Stimulated activated CD8-positive, alpha-beta memory T cell treated with anti-CD3 and anti-CD28 coated beads, Interleukin-15, amount 100 ng/mL, for 24 hours (primary cell): ENCODE measurements at regions not wholly inside any gene's neighbourhood (a gene's known extent, or its start where the extent isn't known, plus 50 kb on each side); places are given as distances from the start of the nearest gene placed in this dataset.

Experiments
- DNase-seq: peaks from one replicate; pipeline ENCODE4 v3.0.0-alpha.2; 2020; ENCODE audit warnings: low read depth

DNA sequence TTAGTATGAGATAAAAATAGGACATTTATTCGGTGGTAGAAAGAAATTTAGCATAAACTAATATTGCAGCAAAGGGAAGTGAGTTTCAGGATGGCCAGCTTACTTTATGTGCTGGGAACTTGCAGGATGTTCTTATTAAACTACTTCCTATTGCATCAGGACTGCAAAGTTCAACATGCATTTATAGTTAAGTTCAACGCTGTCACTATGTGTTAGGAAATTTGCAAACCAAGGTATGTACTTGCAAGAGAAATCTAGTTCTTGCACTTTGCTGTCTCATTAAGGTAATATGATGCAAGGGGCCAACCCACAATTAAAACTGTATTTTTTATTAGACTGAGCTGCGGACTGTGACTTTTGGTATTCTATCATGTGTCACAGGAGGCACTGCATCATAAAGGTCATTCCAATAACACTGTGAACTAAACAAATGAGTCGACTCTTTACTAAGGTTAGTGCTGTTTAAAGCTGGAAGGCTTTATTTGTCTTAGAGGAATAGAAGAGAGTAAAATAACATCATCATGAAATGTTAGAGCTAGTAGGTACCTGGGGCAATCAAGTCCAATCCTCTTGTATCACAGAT, 1525.7 kb upstream of the TENM3 start:
- no peak for DNase-seq

DNA sequence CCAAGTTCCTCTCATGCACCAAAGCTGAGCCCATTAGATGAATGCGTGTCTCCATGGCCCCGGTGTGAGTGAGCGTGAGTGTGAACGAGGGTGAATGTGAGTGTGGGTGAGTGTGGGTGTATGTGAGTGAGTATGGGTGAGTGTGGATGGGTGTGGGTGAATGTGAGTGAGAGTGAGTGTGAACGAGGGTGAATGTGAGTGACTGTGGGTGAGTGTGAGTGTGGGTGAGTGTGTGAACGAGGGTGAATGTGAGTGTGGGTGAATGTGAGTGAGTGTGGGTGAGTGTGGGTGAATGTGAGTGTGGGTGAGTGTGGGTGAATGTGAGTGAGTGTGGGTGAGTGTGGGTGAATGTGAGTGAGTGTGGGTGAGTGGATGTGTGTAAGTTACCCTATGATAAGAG, 1521.8 kb upstream of the TENM3 start:
- DNase-seq, result no peak

DNA sequence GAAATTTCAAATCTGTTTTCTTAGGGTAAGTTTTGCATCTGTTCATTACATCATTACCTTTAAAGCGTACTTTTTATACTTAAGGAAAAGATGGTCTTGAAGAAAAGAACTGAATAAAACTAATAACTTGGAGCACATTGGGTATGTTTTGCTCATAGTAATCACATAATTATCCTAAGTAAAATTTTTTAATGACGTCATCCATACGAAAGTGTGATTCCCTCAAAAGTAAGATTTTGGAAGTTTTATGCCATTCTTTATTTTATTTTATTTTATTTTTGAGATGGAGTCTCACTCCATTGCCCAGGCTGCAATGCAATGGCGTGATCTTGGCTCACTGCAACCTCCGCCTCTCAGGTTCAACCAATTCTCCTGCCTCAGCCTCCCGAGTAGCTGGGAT, 1516.6 kb upstream of the TENM3 start:
- no peak for DNase-seq

DNA sequence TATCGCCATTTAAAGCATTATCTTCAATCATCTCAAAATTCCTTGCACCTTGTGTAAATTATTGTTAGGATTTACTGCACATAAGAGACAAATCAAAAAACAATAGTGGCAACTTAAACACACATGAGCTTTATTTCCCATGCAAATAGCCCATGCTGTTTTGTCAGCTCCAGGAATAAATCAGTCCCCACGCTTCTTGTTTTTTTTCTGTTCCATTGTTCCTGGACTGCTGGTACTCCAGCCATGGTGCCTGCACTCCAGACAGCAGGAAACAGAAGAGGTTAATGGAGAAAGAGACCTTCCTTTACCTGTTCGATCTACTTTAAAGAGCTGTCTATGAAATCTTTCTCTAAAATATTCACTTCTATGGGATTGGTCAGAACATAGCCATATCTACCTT, 1515.7 kb upstream of the TENM3 start:
- DNase-seq, result no peak

DNA sequence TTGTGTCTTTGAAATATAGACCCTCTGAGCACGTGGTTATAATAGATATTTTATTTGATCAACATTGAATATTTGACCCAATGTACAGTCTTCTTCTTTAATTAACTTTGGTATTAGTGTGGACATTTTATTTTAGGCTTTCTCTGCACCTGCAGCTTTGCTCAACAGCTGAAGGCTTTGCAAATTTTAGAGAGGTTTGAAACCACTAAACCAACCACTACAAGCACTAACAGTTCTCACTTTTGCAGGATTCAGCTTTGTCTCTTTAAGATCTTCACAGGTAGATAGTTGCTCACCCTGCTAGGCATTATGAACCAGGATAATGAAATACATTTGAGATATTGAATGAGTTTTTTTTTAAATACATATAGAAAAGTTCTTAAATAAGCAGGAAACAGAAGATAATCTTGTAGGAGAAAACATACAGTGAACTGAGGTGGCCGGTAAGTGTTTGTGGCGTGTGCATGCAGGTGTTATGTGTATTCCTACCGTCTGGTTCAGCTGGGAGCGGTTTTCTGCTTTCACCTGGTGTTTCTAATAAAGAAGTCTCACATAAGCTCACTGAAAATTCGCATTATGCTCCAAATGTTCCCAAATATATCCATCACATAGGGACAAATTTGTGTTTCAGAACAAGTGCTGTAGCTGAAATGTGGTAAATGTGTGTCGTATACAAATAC, 1508.3 kb upstream of the TENM3 start:
- no peak for DNase-seq

DNA sequence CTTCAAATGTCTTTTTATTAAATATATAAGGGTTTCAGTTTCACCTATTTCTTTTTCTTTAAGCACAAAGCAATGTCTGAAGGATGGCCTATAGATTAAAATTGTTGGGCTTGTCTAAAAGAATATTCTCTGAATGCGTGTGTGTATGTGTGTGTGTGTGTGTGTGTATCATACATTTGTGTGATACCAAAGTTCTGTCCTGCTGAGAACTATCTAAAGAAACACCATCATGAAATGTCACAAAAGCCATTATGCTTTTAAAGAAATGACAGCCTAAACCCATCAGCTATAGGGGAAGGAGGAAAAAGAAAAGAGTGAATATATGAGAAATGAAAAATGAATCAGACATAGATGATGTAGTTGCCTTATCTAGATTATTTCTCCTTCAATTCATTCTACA, 1501.5 kb upstream of the TENM3 start:
- no peak for DNase-seq

DNA sequence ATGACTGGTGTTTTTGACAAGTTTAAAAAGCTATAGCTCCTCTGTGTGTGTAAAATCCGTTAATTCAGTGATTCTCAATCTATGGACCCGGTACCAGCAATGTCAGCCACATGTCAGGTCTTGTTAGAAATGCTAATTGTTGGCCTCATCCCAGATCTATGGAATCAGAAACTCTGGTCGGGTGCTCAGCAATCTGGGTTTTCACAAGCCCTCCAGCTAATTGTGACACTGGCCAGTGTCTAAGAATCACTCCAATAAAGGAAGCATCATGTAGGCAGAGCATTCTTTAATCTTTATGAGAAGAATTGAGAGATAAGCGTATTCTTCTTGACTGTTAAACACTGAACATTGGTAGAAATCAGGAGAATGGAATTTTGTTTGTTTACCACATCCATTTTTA, 1498.2 kb upstream of the TENM3 start:
- no peak for DNase-seq

DNA sequence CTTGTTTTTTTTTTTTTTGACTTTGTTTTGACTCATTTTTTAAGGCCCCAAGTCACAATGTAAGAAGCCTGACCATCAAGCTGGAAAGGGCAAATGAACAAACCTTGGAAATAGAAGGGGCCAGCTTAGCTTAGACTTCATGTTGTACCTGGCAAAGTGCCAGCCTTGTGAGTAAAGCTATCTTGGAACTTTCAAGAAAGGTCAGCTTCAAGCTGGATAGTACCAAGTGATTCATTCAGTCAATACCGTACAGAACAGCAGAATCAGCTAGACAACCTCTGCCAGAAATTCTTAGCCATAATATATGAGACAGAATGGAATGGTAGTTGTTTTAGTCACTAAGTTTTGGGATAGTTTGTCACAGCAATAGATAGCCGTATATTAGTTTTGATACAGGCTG, 1492.2 kb upstream of the TENM3 start:
- no peak for DNase-seq

DNA sequence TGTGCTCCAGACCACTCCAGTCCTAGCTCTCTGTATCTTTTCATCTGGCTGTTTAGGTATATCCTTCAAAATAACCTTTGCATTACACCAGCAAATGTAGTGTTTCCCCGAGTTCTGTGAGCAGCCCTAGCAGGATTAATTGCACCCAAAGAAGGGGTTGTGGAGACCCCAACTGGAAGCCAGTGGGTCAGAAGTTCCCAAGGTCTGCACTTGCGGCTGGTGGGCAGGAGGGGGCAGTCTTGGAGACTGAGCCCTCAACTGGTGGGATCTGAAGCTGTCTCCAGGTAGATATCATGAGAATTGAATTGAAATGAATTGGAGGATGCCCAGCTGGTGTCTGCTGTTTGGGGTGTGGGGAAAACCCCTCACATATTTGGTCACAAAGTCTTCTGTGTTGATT, 1485.3 kb upstream of the TENM3 start:
- no peak for DNase-seq

DNA sequence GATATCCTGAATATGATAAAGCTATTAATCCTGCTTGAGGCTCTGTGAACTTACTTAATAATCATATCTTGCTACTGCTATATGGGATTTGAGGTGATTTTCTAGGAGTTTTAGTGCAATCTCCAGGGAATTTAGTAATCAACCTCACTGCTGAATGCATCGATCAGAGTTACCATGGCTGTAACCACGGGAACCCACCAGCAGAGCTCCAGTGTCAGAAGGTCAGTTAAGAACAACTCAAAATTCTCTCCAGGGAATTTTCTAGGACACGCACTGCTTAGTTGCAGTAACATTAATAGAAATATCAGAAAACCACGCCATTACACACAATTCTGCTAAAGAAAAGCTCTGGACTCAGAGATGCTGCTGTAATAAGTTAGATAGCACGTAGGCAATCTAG, 1477.2 kb upstream of the TENM3 start:
- no peak for DNase-seq

DNA sequence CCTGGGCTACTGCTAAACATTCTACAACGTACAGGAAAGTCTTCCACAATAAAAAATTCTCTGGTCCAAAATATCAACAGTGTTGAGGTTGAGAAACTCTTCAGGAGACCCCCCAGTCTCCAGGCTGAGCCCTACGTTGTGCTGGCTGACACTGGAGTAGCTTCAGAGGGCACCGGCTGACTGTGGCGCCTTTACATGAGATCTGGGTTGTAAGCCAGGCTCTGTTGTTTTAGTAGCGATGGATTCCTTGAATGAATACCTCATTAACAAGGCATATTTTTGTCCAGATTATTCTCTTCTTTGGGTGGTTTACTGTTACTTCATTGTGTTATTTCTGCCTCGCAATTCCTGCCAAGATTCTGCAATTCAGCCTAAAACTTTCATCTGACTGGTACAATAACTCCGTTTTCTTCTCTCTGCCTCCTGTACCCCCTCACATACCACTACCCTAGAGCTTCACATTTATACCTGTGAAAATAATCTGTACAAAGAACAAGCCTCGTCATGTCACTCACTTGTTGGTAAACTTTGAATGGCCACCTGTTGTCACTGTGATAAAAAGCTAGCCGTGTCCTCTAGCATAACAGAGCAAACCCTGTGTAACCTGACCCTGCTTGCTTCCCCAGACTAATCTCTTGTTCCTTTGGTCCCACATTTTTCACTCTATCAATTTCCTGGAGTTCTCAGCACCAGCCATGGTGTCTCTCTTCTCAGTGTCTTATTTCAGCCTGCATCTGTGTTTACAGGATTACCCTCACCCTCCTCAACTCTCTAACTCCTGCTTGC, 1476.1 kb upstream of the TENM3 start:
- DNase-seq, result no peak

DNA sequence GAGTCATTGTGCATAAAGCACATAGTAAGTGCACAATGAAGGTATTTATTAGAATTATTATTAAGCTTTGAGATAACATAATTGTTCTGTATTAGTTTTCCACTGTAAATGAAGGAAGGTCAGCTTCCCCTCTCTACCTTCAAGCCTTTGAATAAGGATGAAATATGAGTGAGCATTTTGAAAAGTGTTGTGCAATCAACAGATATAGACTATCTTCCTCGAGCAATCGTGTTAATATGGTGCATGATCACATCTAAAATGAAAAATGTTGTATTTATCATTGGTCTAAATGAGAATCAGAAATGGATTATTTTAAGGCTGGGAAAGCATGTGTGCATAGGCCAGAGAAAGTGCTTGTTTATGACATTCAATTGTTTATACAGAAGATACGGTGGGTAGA, 1474.6 kb upstream of the TENM3 start:
- no peak for DNase-seq

DNA sequence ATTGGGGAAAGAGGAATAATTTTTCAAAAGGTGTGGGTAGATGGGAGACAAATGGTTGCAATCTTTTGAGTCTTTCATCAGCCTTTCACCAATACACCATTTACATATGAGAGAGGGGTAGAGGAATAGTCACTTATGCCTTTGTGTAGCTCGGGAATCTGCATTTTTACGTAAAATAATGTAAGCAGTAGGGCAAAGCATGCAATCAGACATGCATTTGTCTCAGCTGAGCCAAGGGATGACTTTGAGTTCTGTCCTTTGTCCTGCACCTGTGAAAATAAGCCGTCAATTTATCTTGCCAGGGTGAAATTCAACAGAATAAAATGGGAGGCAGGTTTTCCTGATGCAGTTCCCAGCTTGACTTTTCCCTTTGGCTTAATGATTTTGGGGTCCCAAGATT, 1473.4 kb upstream of the TENM3 start:
- no peak for DNase-seq

DNA sequence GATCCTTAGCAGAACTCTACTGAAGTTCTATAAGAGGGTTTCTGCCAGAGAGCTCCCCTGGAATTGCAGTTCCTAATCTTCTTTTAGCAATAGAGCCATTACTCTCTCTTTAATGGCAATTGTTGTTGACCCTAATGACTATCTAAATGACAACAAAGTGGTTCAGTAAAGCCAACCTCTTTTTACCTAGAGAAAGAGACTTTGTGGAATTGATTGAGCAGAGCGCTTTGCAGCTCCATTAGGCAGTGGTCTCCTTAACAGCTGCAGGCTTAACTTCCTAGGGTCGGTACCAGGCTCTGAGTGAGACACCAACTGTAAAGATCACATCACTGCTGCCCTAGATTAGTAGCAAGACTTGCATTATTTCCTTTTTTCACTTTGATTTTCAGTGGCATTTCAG, 1472.9 kb upstream of the TENM3 start:
- DNase-seq, result no peak

DNA sequence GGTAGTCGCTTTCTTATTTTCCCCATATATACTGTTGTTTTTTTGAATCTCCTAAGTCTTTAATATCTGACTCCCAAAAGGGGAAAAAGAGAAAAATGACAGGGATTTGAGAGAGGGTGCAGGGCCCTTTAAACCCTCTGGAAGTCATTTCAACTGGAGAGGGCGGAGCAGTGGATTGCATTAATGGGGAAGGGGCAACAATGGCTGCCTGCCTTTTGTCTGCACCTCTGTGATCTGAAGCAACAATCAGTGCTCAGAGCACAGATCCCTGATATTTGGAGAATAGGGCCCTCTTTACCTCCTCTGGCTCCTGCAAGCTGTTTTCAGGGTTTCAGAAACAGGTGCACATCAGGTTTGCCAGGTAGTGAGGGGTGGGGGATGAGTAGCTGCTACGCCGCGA, 1458.3 kb upstream of the TENM3 start:
- no peak for DNase-seq

DNA sequence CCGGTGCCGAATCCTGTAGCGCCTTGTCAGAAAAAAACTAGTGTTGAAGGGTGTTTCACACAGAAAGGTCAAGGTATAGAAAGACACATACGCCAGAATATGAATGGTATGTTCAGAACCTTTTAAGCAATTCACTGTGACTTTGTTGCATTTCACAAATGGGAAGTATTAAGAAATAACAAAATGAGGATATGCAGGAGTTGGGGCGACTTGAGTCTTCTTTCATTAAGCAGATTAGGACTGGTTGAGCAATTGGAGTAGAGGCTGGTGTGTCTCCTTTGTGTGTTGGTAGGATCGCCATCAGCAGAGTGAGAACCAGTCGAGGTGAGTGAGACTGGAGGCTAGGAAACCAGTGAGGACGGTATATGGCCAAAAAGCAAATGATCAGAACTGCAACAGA, 1454.5 kb upstream of the TENM3 start:
- no peak for DNase-seq

DNA sequence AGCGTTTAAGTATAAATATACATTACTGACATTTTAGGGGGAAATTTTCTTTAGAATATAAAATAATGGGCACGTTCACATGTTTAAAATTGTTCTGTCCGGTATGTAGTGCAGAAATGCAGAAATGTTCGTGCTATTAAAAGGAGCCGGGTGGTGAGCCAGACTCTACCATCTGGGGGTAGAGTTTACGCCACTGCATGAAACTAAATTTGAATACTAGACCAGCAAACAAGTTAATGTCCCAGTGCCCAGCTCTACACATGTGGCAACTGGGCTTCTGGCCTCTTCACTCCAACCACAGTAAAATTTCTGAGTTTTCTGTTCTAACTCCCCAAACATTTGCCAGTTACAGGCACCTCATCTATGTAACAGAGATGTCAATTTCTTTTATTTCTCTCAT, 1453.3 kb upstream of the TENM3 start:
- no peak for DNase-seq

DNA sequence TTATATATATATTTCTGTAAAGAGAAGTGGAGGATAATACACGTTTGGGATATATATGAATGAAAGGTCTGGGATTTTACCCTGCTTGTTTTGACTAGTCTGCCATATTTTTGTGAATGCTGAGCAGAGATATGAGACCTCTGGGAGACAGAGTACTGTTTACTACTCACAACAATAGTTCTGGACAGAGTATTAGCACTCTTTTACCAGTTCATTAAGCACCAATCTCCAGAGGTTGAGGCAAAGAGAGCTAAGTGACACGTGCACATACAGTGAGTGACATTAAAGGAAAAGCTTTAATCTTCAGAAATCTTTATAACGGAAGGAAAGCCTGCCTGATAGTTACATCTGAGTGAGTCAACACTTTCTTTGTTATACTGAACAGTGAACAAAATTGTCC, 1452.7 kb upstream of the TENM3 start:
- no peak for DNase-seq

DNA sequence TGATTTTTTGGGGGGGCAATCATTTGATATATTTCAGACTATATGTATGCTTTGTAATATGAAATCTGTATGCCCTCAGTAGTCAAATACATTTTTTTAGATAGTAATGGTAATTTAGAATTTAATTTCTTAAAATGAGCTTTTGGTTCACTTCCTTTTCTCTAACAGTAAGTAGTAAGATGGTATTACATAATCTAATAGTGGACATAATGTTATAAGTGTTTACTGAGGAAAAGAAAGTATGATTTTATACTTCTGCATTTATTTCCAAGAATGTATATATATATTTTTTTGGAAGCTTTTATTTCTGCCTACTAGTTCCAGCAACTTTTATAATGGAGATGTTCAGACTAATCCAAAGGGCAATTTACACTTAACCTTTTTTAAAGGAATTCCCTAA, 1450.7 kb upstream of the TENM3 start:
- no peak for DNase-seq

DNA sequence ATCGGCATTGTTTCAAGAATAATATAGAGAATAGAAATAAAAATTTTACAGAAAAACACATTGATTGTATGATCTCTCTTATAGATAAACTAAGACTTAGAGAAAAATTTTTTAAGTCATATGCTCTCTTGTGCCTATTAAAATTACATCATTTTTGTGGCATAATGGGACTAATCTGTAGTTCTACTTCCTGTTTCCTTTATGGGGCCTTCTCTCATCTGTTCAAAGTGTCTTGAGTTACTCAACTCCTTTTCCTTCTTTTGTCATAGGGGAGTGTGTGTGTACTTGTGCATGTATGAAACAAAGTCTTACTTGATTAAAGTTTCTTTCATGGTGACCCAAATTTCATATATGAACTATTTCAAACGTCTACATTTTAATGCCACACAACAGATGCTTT, 1448.9 kb upstream of the TENM3 start:
- no peak for DNase-seq

DNA sequence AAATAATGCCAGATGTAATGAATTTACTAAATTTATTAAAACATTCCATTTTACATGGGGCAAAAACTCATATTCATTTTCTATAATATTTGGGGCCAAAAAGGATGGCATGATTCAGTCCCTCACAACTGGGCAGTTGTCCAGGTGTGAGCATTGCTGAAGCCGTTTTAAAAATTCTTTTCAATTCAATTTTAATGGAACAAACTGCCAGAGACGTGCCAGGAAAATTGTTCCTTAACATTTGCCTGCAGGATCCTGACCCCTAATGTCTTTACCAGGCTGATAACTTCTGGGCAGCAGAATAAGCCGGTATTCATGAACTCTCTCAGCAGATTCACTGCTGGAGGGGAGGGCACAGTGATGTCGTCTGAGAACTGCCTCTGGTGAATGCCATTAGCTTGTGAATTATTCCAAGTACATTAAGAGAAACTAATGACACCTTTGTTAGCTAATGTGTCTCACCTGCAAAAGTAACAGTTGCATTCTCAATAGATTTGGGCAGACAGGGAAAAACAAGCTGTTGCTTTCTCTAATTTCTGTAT, 1445.1 kb upstream of the TENM3 start:
- DNase-seq, result no peak

DNA sequence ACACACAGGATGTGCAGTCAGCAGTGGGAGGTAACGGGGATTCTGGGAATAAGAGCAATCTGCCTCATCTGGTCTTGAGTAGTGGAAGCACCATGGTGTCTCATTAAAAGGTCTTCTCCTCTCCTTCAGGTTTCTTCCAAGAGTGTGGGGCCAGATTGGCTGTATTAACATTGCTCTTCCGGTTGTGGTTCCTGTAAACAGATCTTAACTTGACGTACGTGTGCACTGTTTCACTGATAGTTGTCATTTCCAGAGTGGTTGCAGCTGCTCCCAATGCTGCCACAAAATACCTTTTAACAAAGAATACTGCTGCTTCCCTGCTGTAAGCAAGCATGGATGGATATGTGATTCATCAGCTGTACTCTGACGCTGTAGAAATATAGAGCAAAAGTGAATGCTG, 1443.4 kb upstream of the TENM3 start:
- DNase-seq, result no peak

DNA sequence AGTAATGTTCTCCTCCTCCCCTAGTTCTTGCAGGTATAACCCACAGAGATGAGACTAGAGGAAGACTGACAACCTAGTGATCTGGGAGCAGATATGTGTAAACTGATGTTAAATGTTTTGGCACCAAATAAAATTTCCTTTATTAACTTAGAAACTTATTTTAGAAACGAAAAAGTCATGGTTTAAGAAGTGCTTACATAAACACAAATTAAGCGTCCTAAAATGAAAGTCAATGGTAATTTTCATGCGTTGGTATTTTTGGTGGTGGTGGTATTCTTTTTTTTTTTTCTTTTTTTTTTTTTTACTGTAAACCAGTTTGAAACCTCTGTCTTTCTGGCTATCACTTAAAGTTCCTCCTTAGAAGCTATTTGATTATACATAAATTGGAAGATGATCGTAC, 1438.1 kb upstream of the TENM3 start:
- no peak for DNase-seq
